GM23338 (cell line): ENCODE measurements at regions not wholly inside any gene's neighbourhood (a gene's known extent, or its start where the extent isn't known, plus 50 kb on each side); places are given as distances from the start of the nearest gene placed in this dataset.

ENCODE experiments used
- CREB1 ChIP-seq: fragments of 250-450 bp; sonication (Bioruptor Pico); IDR thresholded peaks from 2 replicates; pipeline ENCODE4 v1.5.0; 2020; ENCODE audit warnings: low read depth, mild to moderate bottlenecking, moderate library complexity
- EZH2 ChIP-seq: fragments of 200-600 bp; sonication (generic); IDR thresholded peaks from one replicate; pipeline ENCODE4 v1.8.0; 2017; ENCODE audit warnings: antibody characterized with exemption, mild to moderate bottlenecking, low read depth; ENCODE audit not compliant: unreplicated experiment
- EZH2phosphoT487 ChIP-seq: fragments of 200-600 bp; sonication (generic); IDR thresholded peaks from one replicate; pipeline ENCODE4 v1.8.1; 2018; ENCODE audit warnings: antibody characterized with exemption; ENCODE audit not compliant: unreplicated experiment
- NANOG ChIP-seq: IDR thresholded peaks from 2 replicates; pipeline ENCODE4 v1.6.1; 2016; ENCODE audit warnings: antibody characterized with exemption, borderline replicate concordance
- POLR2AphosphoS5 ChIP-seq: IDR thresholded peaks from 2 replicates; pipeline ENCODE4 v1.6.1; 2016; ENCODE audit warnings: antibody characterized with exemption, low read depth
- REST ChIP-seq: IDR thresholded peaks from one replicate; pipeline ENCODE4 v1.6.1; 2018; ENCODE audit warnings: antibody characterized with exemption; ENCODE audit not compliant: unreplicated experiment
- ZNF114 ChIP-seq: fragments of 250-450 bp; sonication (Bioruptor Pico); IDR thresholded peaks from 2 replicates; pipeline ENCODE4 v1.5.0; 2020; ENCODE audit warnings: mild to moderate bottlenecking, moderate library complexity
- TF ChIP-seq, protein P1 (sequence below), 2 experiments: fragments of 200-600 bp in 1 of 2; sonication (generic) in 1 of 2; conservative IDR thresholded peaks; 2 replicates each; pipeline versions ENCODE4 v1.5.1 to v1.6.1; 2016 to 2017; ENCODE audit warnings: antibody characterized with exemption in 2 of 2, low read depth in 2 of 2, mild to moderate bottlenecking in 2 of 2, moderate library complexity in 1 of 2

GRCh38 chr3:110393941-110394340, 677.7 kb upstream of the NECTIN3 start:
- TF ChIP-seq CREB1 (no peak), EZH2 (no peak), NANOG (no peak), ZNF114 (CRISPR knock-in tag) (no peak), EZH2phosphoT487 (no peak), POLR2AphosphoS5 (no peak), REST (no peak)
- TF ChIP-seq, protein P1, sequence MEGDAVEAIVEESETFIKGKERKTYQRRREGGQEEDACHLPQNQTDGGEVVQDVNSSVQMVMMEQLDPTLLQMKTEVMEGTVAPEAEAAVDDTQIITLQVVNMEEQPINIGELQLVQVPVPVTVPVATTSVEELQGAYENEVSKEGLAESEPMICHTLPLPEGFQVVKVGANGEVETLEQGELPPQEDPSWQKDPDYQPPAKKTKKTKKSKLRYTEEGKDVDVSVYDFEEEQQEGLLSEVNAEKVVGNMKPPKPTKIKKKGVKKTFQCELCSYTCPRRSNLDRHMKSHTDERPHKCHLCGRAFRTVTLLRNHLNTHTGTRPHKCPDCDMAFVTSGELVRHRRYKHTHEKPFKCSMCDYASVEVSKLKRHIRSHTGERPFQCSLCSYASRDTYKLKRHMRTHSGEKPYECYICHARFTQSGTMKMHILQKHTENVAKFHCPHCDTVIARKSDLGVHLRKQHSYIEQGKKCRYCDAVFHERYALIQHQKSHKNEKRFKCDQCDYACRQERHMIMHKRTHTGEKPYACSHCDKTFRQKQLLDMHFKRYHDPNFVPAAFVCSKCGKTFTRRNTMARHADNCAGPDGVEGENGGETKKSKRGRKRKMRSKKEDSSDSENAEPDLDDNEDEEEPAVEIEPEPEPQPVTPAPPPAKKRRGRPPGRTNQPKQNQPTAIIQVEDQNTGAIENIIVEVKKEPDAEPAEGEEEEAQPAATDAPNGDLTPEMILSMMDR (conservative IDR thresholded peaks at IDR 0.05; ENCODE audit: low read depth in 2 of 2) = no peak
